MG63 (cell line): ENCODE measurements at regions not wholly inside any gene's neighbourhood (a gene's known extent, or its start where the extent isn't known, plus 50 kb on each side); places are given as distances from the start of the nearest gene placed in this dataset.

Source experiments
- DNase-seq: peaks from one replicate; pipeline ENCODE4 v3.0.0-alpha.2; 2020
- H3K27me3 ChIP-seq: fragments of 250-450 bp; sonication (Bioruptor Pico); 2 replicates; pipeline ENCODE4 v1.5.1; 2020; ENCODE audit warnings: mild to moderate bottlenecking, moderate library complexity
- H3K36me3 ChIP-seq: fragments of 250-450 bp; sonication (Bioruptor Pico); 2 replicates; pipeline ENCODE4 v1.5.1; 2020; ENCODE audit warnings: mild to moderate bottlenecking, moderate library complexity
- H3K4me3 ChIP-seq: fragments of 250-450 bp; sonication (Bioruptor Pico); 2 replicates; pipeline ENCODE4 v1.5.1; 2020; ENCODE audit warnings: mild to moderate bottlenecking, moderate library complexity
- H3K9me3 ChIP-seq: fragments of 250-450 bp; sonication (Bioruptor Pico); 2 replicates; pipeline ENCODE4 v1.5.1; 2020; ENCODE audit warnings: mild to moderate bottlenecking, moderate library complexity

DNA sequence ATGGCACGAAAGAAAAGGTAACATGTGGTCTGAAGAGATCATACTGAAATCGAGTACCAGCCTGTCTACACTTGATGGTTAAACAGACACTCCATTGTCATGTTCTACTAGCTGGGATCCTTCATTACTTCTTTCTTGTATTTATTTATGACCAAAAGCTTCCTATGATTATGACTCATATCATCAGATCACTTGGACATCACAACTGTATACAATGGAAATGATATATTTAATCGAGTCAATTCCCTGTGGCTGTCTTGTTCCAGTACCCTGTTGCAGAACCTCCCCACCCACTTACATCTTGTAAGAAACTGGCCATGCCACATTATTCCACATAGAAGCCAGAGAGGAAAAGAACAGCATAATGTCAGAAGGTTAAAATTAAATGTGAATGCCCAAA lies 358.9 kb downstream of the ZEB2 start:
- no peaks in the 10 kb centered on the region for H3K27me3 ChIP-seq
- H3K4me3 ChIP-seq = no peak overlapping the region
- DNase-seq = no peak
- no peaks in the 10 kb centered on the region for H3K9me3 ChIP-seq
- H3K36me3 ChIP-seq = no peaks in the 10 kb centered on the region

DNA sequence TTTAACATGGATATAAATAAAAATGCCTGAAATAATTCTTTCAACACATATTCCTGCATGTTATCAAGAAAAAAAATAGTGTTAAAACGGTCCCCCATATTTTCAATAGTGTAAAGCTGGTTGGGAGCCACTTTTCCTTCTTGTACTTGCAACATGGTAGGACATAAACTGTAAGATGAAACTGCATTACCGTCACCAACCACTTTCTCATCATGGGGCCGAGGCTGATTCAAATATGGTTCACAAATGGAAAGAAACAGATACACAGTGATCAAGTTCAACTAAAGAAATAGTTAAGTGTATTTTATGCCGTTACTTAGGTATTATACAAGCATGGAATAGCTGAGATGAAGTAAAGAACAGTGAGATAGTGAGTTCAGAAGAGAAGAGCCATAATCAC lies 360.7 kb downstream of the ZEB2 start:
- no peak for DNase-seq
- no peaks in the 10 kb centered on the region for H3K36me3 ChIP-seq
- H3K27me3 ChIP-seq = no peaks in the 10 kb centered on the region
- H3K4me3 ChIP-seq = no peak overlapping the region
- no peaks in the 10 kb centered on the region for H3K9me3 ChIP-seq

GRCh38 chr2:144158096-144158495 lies 361.8 kb downstream of the ZEB2 start:
- DNase-seq = no peak
- Histone ChIP-seq H3K27me3 (no peaks in the 10 kb centered on the region), H3K36me3 (no peaks in the 10 kb centered on the region), H3K4me3 (no peak overlapping the region), H3K9me3 (no peaks in the 10 kb centered on the region)

- Histone ChIP-seq H3K36me3 (no peaks in the 10 kb centered on the region), H3K4me3 (no peak overlapping the region), H3K9me3 (no peaks in the 10 kb centered on the region), H3K27me3 (no peaks in the 10 kb centered on the region)
- DNase-seq = no peak
These were observed 362.9 kb downstream of the ZEB2 start for GRCh38 chr2:144156736-144157640.

- Histone ChIP-seq H3K27me3 (no peaks in the 10 kb centered on the region), H3K36me3 (no peaks in the 10 kb centered on the region)
- DNase-seq = no peak
These were observed 365.7 kb downstream of the ZEB2 start for GRCh38 chr2:144154205-144154604.

GRCh38 chr2:144152817-144153271 lies 367.1 kb downstream of the ZEB2 start:
- Histone ChIP-seq H3K36me3 (no peaks in the 10 kb centered on the region), H3K4me3 (no peak overlapping the region), H3K9me3 (no peaks in the 10 kb centered on the region), H3K27me3 (no peaks in the 10 kb centered on the region)
- DNase-seq = peak; percentile 7

More at GRCh38 chr2:144154205-144154604, 365.7 kb downstream of the ZEB2 start:
- no peak overlapping the region for H3K4me3 ChIP-seq
- H3K9me3 ChIP-seq = no peaks in the 10 kb centered on the region

- Histone ChIP-seq H3K27me3 (no peaks in the 10 kb centered on the region), H3K4me3 (no peak overlapping the region), H3K9me3 (no peaks in the 10 kb centered on the region), H3K36me3 (no peaks in the 10 kb centered on the region)
- no peak for DNase-seq
These were observed 368.1 kb downstream of the ZEB2 start for GRCh38 chr2:144151851-144152250.

DNA sequence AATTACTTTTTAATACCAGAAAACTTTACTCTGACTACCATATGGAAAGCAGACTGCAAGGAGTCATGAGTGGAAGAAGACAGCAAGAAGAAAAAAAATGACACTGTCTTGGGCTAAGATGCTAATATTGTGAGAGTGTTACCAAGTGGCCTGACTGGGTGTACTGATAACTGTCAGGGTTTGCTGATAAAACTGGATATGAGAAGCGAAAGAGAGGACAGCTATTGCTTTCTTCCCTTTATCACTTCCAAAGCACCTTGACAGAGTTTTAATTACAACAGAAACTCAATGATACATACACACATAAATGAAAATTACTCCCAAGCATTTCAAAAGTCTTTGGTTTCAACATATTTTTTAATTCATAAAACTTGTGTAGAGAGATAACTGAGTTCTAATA lies 368.5 kb downstream of the ZEB2 start:
- no peak overlapping the region for H3K4me3 ChIP-seq
- H3K27me3 ChIP-seq = no peaks in the 10 kb centered on the region
- H3K36me3 ChIP-seq = no peaks in the 10 kb centered on the region
- DNase-seq = no peak
- no peaks in the 10 kb centered on the region for H3K9me3 ChIP-seq

GRCh38 chr2:144147356-144147755 lies 372.6 kb downstream of the ZEB2 start:
- Histone ChIP-seq H3K4me3 (no peak overlapping the region), H3K9me3 (no peaks in the 10 kb centered on the region), H3K36me3 (no peaks in the 10 kb centered on the region), H3K27me3 (no peaks in the 10 kb centered on the region)
- DNase-seq = no peak

DNA sequence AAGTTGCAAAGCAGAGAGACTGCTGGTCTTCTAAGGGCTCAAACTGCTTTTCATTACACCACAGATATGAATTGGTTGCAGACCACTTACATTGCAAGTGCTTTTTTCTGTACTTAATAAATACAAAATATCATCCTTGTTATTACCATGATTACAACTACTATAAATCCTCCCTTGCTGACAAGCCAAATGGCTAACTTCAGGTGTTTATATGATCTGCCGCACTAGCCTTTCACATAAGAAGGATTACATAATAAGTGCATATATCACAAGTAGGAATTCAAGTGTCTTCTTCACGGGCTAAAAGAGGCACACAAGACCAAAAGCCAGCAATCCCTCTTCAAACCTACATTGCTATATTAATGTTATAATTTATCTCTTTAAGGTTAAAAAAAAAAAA lies 373.0 kb downstream of the ZEB2 start:
- Histone ChIP-seq H3K27me3 (no peaks in the 10 kb centered on the region), H3K9me3 (no peaks in the 10 kb centered on the region), H3K36me3 (no peaks in the 10 kb centered on the region), H3K4me3 (no peak overlapping the region)
- no peak for DNase-seq

- H3K4me3 ChIP-seq = no peak overlapping the region
- no peak for DNase-seq
- H3K9me3 ChIP-seq = no peaks in the 10 kb centered on the region
These were observed 373.8 kb downstream of the ZEB2 start for GRCh38 chr2:144146076-144146475.

GRCh38 chr2:144143294-144144151 lies 376.4 kb downstream of the ZEB2 start:
- Histone ChIP-seq H3K36me3 (no peaks in the 10 kb centered on the region), H3K4me3 (no peak overlapping the region), H3K27me3 (no peaks in the 10 kb centered on the region), H3K9me3 (no peaks in the 10 kb centered on the region)
- DNase-seq = no peak

More at GRCh38 chr2:144146076-144146475, 373.8 kb downstream of the ZEB2 start:
- Histone ChIP-seq H3K27me3 (no peaks in the 10 kb centered on the region), H3K36me3 (no peaks in the 10 kb centered on the region)

GRCh38 chr2:144140891-144141290 lies 379.0 kb downstream of the ZEB2 start:
- Histone ChIP-seq H3K27me3 (no peaks in the 10 kb centered on the region), H3K9me3 (no peaks in the 10 kb centered on the region), H3K36me3 (no peaks in the 10 kb centered on the region), H3K4me3 (no peak overlapping the region)
- DNase-seq = no peak

DNA sequence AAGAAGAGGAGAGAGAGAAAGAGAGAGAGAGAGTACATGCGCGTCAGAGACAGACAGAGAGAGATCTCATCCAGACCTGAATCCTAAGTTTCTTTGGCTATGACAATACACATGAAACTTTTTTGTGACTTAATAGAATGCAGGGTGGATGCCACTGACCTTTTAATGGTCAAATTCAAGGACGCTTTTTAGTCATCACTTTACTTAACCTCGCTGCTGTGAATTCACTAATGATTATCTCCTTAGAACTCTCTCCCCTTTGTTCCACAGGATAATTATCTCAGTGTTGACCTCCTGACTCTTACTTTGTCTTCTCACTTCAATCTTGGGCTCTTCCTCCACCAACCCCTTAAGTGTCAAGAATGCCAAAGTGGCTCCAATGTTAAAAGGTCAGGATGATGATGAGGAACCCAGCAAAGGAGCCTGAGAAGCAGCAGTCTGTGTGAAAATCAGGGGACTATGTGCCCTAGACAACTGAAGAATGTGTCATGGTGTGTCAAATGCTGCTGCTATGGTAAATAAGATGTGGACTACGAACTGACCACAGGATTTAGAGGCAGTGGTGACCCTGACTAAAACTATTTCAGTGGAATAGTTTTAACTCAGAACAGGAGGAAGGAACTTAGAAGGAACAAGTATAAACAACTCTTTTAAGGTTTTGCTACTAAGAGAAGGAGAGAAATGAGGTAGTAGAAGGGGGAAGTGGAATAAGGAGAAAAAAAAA lies 382.1 kb downstream of the ZEB2 start:
- H3K9me3 ChIP-seq = no peaks in the 10 kb centered on the region
- no peak for DNase-seq
- H3K36me3 ChIP-seq = no peaks in the 10 kb centered on the region
- no peak overlapping the region for H3K4me3 ChIP-seq
- no peaks in the 10 kb centered on the region for H3K27me3 ChIP-seq

GRCh38 chr2:144137272-144137671 lies 382.6 kb downstream of the ZEB2 start:
- Histone ChIP-seq H3K4me3 (no peak overlapping the region), H3K36me3 (no peaks in the 10 kb centered on the region), H3K9me3 (no peaks in the 10 kb centered on the region), H3K27me3 (no peaks in the 10 kb centered on the region)
- no peak for DNase-seq

GRCh38 chr2:144136297-144137010 lies 383.5 kb downstream of the ZEB2 start:
- DNase-seq = no peak
- Histone ChIP-seq H3K27me3 (no peaks in the 10 kb centered on the region), H3K4me3 (no peak overlapping the region), H3K9me3 (no peaks in the 10 kb centered on the region), H3K36me3 (no peaks in the 10 kb centered on the region)
